ENCODE measurements at regions not wholly inside any gene's neighbourhood (a gene's known extent, or its start where the extent isn't known, plus 50 kb on each side); places are given as distances from the start of the nearest gene placed in this dataset.

DNA sequence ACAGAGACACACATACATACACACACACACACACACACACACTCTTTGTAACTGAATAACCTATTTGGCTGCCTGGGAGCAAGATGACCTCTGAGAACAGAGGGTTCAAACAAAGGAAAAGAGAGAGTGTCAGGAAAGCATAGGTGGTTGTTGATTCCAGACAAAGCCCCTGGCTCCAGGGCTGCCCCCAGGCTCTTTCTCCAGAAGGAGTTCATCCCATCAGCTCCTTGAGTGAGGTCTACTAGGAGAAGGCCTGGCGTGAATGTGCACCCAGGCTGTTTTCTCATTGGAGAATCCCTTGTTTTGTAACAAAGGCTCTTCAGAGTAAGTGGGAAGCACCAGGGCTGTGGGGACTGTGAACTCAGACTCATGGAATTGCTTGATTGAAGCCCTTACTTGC is 151.9 kb downstream of the EMP1 start:
- Histone ChIP-seq H3K4me3 (ENCODE audit: low read depth, low read length, poor library complexity, severe bottlenecking) (no peak overlapping the region), H3K79me2 (ENCODE audit: insufficient read depth, low read length) (no peaks in the 10 kb centered on the region), H3K27me3 (ENCODE audit: insufficient read depth, low read length) (no peaks in the 10 kb centered on the region), H3K4me1 (ENCODE audit: insufficient read depth, low read length, severe bottlenecking) (no peaks in the 10 kb centered on the region), H3K4me2 (ENCODE audit: low read length) (no peak overlapping the region), H3K36me3 (ENCODE audit: insufficient read depth, low read length) (no peaks in the 10 kb centered on the region), H3K9ac (ENCODE audit: low read length) (no peak overlapping the region), H3K9me2 (ENCODE audit: low read depth, low read length) (no peaks in the 10 kb centered on the region), H3K9me3 (ENCODE audit: low read length) (no peaks in the 10 kb centered on the region), H4K20me1 (ENCODE audit: insufficient read depth, low read length) (no peaks in the 10 kb centered on the region), H3K27ac (ENCODE audit: low read depth, low read length, poor library complexity, severe bottlenecking) (no peak overlapping the region), H2AFZ (ENCODE audit: low read length) (no peak overlapping the region), H3F3A (ENCODE audit: insufficient read depth, low read length) (no peaks in the 10 kb centered on the region)
- TF ChIP-seq, protein P1, sequence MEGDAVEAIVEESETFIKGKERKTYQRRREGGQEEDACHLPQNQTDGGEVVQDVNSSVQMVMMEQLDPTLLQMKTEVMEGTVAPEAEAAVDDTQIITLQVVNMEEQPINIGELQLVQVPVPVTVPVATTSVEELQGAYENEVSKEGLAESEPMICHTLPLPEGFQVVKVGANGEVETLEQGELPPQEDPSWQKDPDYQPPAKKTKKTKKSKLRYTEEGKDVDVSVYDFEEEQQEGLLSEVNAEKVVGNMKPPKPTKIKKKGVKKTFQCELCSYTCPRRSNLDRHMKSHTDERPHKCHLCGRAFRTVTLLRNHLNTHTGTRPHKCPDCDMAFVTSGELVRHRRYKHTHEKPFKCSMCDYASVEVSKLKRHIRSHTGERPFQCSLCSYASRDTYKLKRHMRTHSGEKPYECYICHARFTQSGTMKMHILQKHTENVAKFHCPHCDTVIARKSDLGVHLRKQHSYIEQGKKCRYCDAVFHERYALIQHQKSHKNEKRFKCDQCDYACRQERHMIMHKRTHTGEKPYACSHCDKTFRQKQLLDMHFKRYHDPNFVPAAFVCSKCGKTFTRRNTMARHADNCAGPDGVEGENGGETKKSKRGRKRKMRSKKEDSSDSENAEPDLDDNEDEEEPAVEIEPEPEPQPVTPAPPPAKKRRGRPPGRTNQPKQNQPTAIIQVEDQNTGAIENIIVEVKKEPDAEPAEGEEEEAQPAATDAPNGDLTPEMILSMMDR (IDR thresholded peaks at IDR 0.05; ENCODE audit: low read length): no peak
- TF ChIP-seq EZH2 (IDR thresholded peaks at IDR 0.05; ENCODE audit: borderline replicate concordance, low read length): no peak

DNA sequence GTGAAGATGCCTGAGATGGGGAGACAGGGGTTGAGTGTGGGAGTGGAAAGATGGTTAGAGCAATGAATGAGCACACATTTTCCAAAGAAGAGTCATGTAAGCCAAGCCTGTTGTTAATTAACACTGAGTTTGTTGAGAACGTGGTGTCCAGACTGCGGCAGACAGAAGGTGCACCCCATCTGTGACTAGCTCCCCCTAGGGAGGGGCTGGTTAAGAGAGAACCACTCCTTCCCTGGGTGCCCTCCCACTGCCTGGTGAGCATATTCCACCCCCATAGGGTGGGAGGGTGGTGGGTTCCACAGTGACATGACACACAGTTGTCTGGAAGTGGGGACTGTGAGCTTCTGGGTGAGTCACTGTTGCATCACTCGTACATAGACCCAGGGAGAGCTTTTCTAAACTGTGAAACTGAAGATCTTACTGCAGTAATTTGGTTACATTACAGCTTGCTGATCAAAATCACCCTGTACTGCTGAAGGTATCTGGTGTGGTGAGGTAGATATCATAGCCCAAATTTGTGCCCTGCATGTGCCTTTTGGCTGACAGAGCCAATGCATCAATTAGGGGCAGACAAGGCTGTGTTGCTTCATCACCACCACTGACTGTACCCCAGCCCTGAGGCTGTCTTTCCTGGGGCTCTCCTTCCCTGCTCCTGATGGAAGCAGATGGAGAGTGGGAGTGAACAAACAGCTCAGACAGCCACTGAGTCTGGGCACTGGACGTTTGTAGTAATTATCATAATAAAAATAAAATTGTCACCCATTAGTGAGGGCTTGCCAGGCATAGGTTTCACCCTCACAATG is 150.9 kb downstream of the EMP1 start:
- Histone ChIP-seq H3K27ac (ENCODE audit: low read depth, low read length, poor library complexity, severe bottlenecking) (no peak overlapping the region), H3K36me3 (ENCODE audit: insufficient read depth, low read length) (no peaks in the 10 kb centered on the region), H3K4me2 (ENCODE audit: low read length) (no peak overlapping the region), H3K79me2 (ENCODE audit: insufficient read depth, low read length) (no peaks in the 10 kb centered on the region), H4K20me1 (ENCODE audit: insufficient read depth, low read length) (no peaks in the 10 kb centered on the region), H3K9me2 (ENCODE audit: low read depth, low read length) (no peaks in the 10 kb centered on the region), H2AFZ (ENCODE audit: low read length) (no peak overlapping the region), H3K4me3 (ENCODE audit: low read depth, low read length, poor library complexity, severe bottlenecking) (no peak overlapping the region), H3K27me3 (ENCODE audit: insufficient read depth, low read length) (no peaks in the 10 kb centered on the region), H3K9me3 (ENCODE audit: low read length) (no peaks in the 10 kb centered on the region), H3K4me1 (ENCODE audit: insufficient read depth, low read length, severe bottlenecking) (no peaks in the 10 kb centered on the region), H3F3A (ENCODE audit: insufficient read depth, low read length) (no peaks in the 10 kb centered on the region), H3K9ac (ENCODE audit: low read length) (no peak overlapping the region)
- no peak for TF ChIP-seq EZH2 (IDR thresholded peaks at IDR 0.05; ENCODE audit: borderline replicate concordance, low read length)
- TF ChIP-seq, protein P1 (IDR thresholded peaks at IDR 0.05; ENCODE audit: low read length): no peak

DNA sequence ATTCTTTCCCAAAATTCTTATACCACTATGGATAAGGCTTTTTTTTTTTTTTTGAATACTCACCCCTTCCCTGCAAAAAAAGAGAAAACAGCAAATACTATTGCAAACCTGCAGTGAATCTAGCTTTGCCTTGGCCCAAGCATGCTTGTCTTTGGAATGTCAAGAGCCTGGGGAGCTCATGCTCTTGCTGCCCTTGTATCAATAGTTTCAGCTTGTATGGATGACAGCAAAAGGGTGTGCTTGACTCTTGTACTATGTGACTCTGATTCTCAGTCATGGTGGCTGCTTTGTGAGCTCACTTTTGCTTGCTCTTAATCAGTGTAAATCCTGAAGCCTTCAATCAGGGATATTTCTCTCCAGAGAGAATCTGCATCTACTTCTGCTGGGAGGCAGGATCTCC is 149.2 kb downstream of the EMP1 start:
- Histone ChIP-seq H3F3A (ENCODE audit: insufficient read depth, low read length) (no peaks in the 10 kb centered on the region), H3K36me3 (ENCODE audit: insufficient read depth, low read length) (no peaks in the 10 kb centered on the region), H3K79me2 (ENCODE audit: insufficient read depth, low read length) (no peaks in the 10 kb centered on the region), H3K9ac (ENCODE audit: low read length) (no peak overlapping the region), H3K4me2 (ENCODE audit: low read length) (no peak overlapping the region), H3K9me3 (ENCODE audit: low read length) (no peaks in the 10 kb centered on the region), H3K4me3 (ENCODE audit: low read depth, low read length, poor library complexity, severe bottlenecking) (no peak overlapping the region), H3K27me3 (ENCODE audit: insufficient read depth, low read length) (no peaks in the 10 kb centered on the region), H4K20me1 (ENCODE audit: insufficient read depth, low read length) (no peaks in the 10 kb centered on the region), H3K27ac (ENCODE audit: low read depth, low read length, poor library complexity, severe bottlenecking) (no peak overlapping the region), H2AFZ (ENCODE audit: low read length) (no peak overlapping the region), H3K4me1 (ENCODE audit: insufficient read depth, low read length, severe bottlenecking) (no peaks in the 10 kb centered on the region), H3K9me2 (ENCODE audit: low read depth, low read length) (no peaks in the 10 kb centered on the region)
- TF ChIP-seq, protein P1 (IDR thresholded peaks at IDR 0.05; ENCODE audit: low read length): no peak
- TF ChIP-seq EZH2 (IDR thresholded peaks at IDR 0.05; ENCODE audit: borderline replicate concordance, low read length): no peak

Data from OCI-LY1 (cell line).